ENCODE measurements at regions not wholly inside any gene's neighbourhood (a gene's known extent, or its start where the extent isn't known, plus 50 kb on each side); places are given as distances from the start of the nearest gene placed in this dataset.

DNA sequence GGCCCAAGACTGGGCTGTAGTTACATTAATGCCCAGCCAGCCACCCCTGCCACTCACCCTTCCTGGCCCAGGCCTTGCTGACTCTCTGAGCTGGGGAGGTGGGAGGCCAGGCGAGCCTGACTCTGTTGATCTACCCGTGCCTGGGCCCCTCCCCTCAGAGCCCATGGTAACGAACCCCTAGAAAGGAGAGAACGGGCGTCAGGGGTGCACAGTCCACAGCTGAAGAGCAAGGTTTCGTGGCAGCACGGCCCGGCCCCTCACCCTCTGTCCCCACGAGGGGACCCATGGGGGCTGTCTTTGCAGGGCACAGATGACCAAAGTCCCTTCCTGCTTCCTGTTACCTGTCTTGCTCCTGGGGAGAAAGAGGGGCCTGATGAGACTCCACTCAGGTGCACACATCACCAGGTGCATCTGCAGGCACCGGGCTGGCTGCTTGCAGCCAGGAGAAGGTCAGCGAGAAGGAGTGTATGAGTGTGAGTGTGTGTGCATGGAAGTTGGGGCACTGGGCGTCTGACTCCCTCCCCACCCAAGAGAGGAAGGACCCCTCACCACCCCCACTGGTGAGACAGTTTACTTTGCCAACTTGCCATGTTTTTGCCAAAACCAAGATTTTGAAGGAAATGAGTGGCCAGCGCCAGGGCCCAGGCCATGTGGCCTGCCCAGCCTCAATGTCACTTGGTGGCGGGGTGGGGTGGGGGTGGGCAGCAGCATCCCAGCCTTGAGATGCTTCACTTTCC, 359.1 kb downstream of the SEC14L1 start (continued):
- TF ChIP-seq, protein P1, sequence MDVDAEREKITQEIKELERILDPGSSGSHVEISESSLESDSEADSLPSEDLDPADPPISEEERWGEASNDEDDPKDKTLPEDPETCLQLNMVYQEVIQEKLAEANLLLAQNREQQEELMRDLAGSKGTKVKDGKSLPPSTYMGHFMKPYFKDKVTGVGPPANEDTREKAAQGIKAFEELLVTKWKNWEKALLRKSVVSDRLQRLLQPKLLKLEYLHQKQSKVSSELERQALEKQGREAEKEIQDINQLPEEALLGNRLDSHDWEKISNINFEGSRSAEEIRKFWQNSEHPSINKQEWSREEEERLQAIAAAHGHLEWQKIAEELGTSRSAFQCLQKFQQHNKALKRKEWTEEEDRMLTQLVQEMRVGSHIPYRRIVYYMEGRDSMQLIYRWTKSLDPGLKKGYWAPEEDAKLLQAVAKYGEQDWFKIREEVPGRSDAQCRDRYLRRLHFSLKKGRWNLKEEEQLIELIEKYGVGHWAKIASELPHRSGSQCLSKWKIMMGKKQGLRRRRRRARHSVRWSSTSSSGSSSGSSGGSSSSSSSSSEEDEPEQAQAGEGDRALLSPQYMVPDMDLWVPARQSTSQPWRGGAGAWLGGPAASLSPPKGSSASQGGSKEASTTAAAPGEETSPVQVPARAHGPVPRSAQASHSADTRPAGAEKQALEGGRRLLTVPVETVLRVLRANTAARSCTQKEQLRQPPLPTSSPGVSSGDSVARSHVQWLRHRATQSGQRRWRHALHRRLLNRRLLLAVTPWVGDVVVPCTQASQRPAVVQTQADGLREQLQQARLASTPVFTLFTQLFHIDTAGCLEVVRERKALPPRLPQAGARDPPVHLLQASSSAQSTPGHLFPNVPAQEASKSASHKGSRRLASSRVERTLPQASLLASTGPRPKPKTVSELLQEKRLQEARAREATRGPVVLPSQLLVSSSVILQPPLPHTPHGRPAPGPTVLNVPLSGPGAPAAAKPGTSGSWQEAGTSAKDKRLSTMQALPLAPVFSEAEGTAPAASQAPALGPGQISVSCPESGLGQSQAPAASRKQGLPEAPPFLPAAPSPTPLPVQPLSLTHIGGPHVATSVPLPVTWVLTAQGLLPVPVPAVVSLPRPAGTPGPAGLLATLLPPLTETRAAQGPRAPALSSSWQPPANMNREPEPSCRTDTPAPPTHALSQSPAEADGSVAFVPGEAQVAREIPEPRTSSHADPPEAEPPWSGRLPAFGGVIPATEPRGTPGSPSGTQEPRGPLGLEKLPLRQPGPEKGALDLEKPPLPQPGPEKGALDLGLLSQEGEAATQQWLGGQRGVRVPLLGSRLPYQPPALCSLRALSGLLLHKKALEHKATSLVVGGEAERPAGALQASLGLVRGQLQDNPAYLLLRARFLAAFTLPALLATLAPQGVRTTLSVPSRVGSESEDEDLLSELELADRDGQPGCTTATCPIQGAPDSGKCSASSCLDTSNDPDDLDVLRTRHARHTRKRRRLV (CRISPR knock-in tag; IDR thresholded peaks at IDR 0.05) = no peak
- no peak for TF ChIP-seq MED1 (CRISPR knock-in tag; IDR thresholded peaks at IDR 0.05)
- no peak for TF ChIP-seq ZMAT5 (CRISPR knock-in tag; IDR thresholded peaks at IDR 0.05; ENCODE audit: borderline replicate concordance, low read depth)
- no peak for TF ChIP-seq ZZZ3 (CRISPR knock-in tag; IDR thresholded peaks at IDR 0.05; ENCODE audit: borderline replicate concordance)
- TF ChIP-seq, protein P2, sequence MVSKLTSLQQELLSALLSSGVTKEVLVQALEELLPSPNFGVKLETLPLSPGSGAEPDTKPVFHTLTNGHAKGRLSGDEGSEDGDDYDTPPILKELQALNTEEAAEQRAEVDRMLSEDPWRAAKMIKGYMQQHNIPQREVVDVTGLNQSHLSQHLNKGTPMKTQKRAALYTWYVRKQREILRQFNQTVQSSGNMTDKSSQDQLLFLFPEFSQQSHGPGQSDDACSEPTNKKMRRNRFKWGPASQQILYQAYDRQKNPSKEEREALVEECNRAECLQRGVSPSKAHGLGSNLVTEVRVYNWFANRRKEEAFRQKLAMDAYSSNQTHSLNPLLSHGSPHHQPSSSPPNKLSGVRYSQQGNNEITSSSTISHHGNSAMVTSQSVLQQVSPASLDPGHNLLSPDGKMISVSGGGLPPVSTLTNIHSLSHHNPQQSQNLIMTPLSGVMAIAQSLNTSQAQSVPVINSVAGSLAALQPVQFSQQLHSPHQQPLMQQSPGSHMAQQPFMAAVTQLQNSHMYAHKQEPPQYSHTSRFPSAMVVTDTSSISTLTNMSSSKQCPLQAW (CRISPR knock-in tag; IDR thresholded peaks at IDR 0.05) = 0 out of 2 replicates have a peak, but pooled peaks have one; percentile 30
- TF ChIP-seq ZSCAN21 (CRISPR knock-in tag; IDR thresholded peaks at IDR 0.05; ENCODE audit: borderline replicate concordance) = 0 out of 2 replicates have a peak, but pooled peaks have one; percentile 24
- no peak for TF ChIP-seq YEATS2 (CRISPR knock-in tag; IDR thresholded peaks at IDR 0.05; ENCODE audit: borderline replicate concordance)
- TF ChIP-seq HDAC6 (IDR thresholded peaks at IDR 0.05; ENCODE audit: low read depth, low read length) = no peak
- no peak for TF ChIP-seq ZFP91 (CRISPR knock-in tag; IDR thresholded peaks at IDR 0.05; ENCODE audit: borderline replicate concordance)
- no peak for TF ChIP-seq SOX5 (CRISPR knock-in tag; IDR thresholded peaks at IDR 0.05; ENCODE audit: borderline replicate concordance)
- TF ChIP-seq ETV5 (CRISPR knock-in tag; IDR thresholded peaks at IDR 0.05; ENCODE audit: borderline replicate concordance) = no peak
- peak; percentile 66 for TF ChIP-seq POLR2G (IDR thresholded peaks at IDR 0.05; ENCODE audit: low read depth, low read length)
- TF ChIP-seq, protein P3, sequence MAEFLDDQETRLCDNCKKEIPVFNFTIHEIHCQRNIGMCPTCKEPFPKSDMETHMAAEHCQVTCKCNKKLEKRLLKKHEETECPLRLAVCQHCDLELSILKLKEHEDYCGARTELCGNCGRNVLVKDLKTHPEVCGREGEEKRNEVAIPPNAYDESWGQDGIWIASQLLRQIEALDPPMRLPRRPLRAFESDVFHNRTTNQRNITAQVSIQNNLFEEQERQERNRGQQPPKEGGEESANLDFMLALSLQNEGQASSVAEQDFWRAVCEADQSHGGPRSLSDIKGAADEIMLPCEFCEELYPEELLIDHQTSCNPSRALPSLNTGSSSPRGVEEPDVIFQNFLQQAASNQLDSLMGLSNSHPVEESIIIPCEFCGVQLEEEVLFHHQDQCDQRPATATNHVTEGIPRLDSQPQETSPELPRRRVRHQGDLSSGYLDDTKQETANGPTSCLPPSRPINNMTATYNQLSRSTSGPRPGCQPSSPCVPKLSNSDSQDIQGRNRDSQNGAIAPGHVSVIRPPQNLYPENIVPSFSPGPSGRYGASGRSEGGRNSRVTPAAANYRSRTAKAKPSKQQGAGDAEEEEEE (CRISPR knock-in tag; IDR thresholded peaks at IDR 0.05; ENCODE audit: borderline replicate concordance) = no peak

All from HepG2 (cell line).